T-cell (primary cell): ENCODE measurements at regions not wholly inside any gene's neighbourhood (a gene's known extent, or its start where the extent isn't known, plus 50 kb on each side); places are given as distances from the start of the nearest gene placed in this dataset.

Experiments used
- ATAC-seq, 4 experiments: fragments of 200-7000 bp in 3 of 4; fragments of 150-1000 bp in 1 of 4; cut with Tn5 transposase; replicated peaks in 1 of 4; 1 replicate in 3 of 4; 2 replicates in 1 of 4; pipeline ENCODE4 v1.10.0; 2021; ENCODE audit warnings: moderate library complexity in 3 of 4, mild to moderate bottlenecking in 2 of 4, moderate number of reproducible peaks in 1 of 4
- CTCF ChIA-PET, 2 donors: fragments of 300-600 bp; sonication (Branson Sonifier 250); formaldehyde crosslinking; loops; one replicate each; lab custom pipeline; 2022; ENCODE audit warnings: antibody characterized with exemption in 2 of 2; lab: Charles Lee
- POLR2A ChIA-PET, 2 donors: fragments of 300-600 bp; sonication (Branson Sonifier 250); formaldehyde crosslinking; loops; one replicate each; lab custom pipeline; 2022; ENCODE audit warnings: antibody characterized with exemption in 2 of 2; lab: Charles Lee
- DNase-seq, 35 experiments: peaks; one replicate each; pipeline versions ENCODE4 v3.0.0 to v3.0.0-alpha.2; 2013 to 2023
- H3K27ac ChIP-seq: one replicate; pipeline ENCODE4 v1.5.1; 2013; ENCODE audit warnings: low read length
- H3K27me3 ChIP-seq, 2 experiments: replicated peaks in 1 of 2; 1 replicate in 1 of 2; 2 replicates in 1 of 2; pipeline versions ENCODE4 v1.6.1 to v1.7.0; 2013; ENCODE audit warnings: low read length in 1 of 2, mixed read lengths in 1 of 2; ENCODE audit not compliant: control insufficient read depth in 2 of 2, insufficient read depth in 2 of 2; ENCODE audit errors: extremely low read depth in 1 of 2
- H3K36me3 ChIP-seq, 2 donors: 1 replicate in 1 of 2; 2 replicates in 1 of 2; pipeline versions ENCODE4 v1.6.1 to v1.7.0; 2013; ENCODE audit warnings: low read length in 1 of 2; ENCODE audit not compliant: control insufficient read depth in 2 of 2, insufficient read depth in 1 of 2; ENCODE audit errors: extremely low read depth in 1 of 2
- H3K4me1 ChIP-seq, 2 experiments: 1 replicate in 1 of 2; 2 replicates in 1 of 2; pipeline versions ENCODE4 v1.6.1 to v1.7.0; 2013; ENCODE audit warnings: low read length in 2 of 2, mixed read lengths in 1 of 2; ENCODE audit not compliant: insufficient read depth in 2 of 2, control insufficient read depth in 1 of 2; ENCODE audit errors: extremely low read depth in 1 of 2
- H3K4me3 ChIP-seq, 2 donors: 1 replicate in 1 of 2; 2 replicates in 1 of 2; pipeline versions ENCODE4 v1.5.1 to v1.7.0; 2013; ENCODE audit warnings: mild to moderate bottlenecking in 2 of 2, low read length in 1 of 2, moderate library complexity in 1 of 2; ENCODE audit not compliant: control insufficient read depth in 1 of 2; ENCODE audit errors: extremely low read depth in 1 of 2
- H3K9me3 ChIP-seq: 2 replicates; pipeline ENCODE4 v1.7.0; 2013
- H3K27ac Mint-ChIP-seq, 2 donors: one replicate each; pipeline ENCODE4 v1.8.0; 2020 to 2021; ENCODE audit warnings: mild to moderate bottlenecking in 2 of 2, mixed read lengths in 2 of 2
- H3K27me3 Mint-ChIP-seq, 2 donors: one replicate each; pipeline ENCODE4 v1.8.0; 2021 to 2022; ENCODE audit warnings: mixed read lengths in 2 of 2
- H3K36me3 Mint-ChIP-seq: one replicate; pipeline ENCODE4 v1.8.0; 2021; ENCODE audit warnings: mixed read lengths
- H3K4me1 Mint-ChIP-seq, 3 donors: one replicate each; pipeline ENCODE4 v1.8.0; 2020 to 2022; ENCODE audit warnings: mixed read lengths in 3 of 3, mild to moderate bottlenecking in 1 of 3
- H3K4me3 Mint-ChIP-seq, 3 donors: one replicate each; pipeline ENCODE4 v1.8.0; 2020 to 2022; ENCODE audit warnings: mild to moderate bottlenecking in 3 of 3, mixed read lengths in 3 of 3, moderate library complexity in 3 of 3
- H3K9me3 Mint-ChIP-seq, 3 donors: one replicate each; pipeline ENCODE4 v1.8.0; 2020 to 2022; ENCODE audit warnings: mixed read lengths in 3 of 3
- WGBS: methylation state at CpG from one replicate; pipeline ENCODE4 v1.1.5; 2013; ENCODE audit warnings: missing lambda C conversion rate; ENCODE audit not compliant: insufficient coverage; 5-methylcytosine and 5-hydroxymethylcytosine counted together

- no peak for DNase-seq
- POLR2A ChIA-PET, result no interaction called here
- WGBS, result 87% methylated on average over 15 of the region's 16 CpGs
- Mint-ChIP-seq H3K36me3 (no peaks in the 10 kb centered on the region), H3K9me3 (no peaks in the 10 kb centered on the region), H3K4me3 (no peak overlapping the region), H3K27me3 (peaks cover 51 to 75% of the 10 kb centered on the region in 2 donors), H3K27ac (peak overlapping the region in 1 of 2 donors; percentile 7), H3K4me1 (peaks cover 13 to 16% (median 13%) of the 10 kb centered on the region in 3 donors)
- Histone ChIP-seq H3K36me3 (no peaks in the 10 kb centered on the region), H3K27me3 (peaks cover 2 to 84% of the 10 kb centered on the region in 2 experiments), H3K27ac (no peak overlapping the region), H3K4me3 (no peak overlapping the region), H3K9me3 (no peaks in the 10 kb centered on the region), H3K4me1 (peaks cover 0 to 13% of the 10 kb centered on the region in 2 experiments)
- no peak for ATAC-seq
- CTCF ChIA-PET, result interaction anchor here in 1 of 2 donors (1.0 kb wide), 1 partner anchor 11 kb away, joined by 4 read pairs; no protein-coding TSS in a partner anchor
These were observed 206.5 kb downstream of the RBFOX3 start for GRCh38 chr17:79404136-79404911.

GRCh38 chr17:79401704-79402674 is 208.9 kb downstream of the RBFOX3 start:
- POLR2A ChIA-PET, result interaction anchor here in 1 of 2 donors (0.6 kb wide), 1 partner anchor 323 kb away, joined by 3 read pairs; no protein-coding TSS in a partner anchor
- H3K27me3 ChIP-seq, result peaks cover 2 to 87% of the 10 kb centered on the region in 2 experiments
- ATAC-seq (no peak), DNase-seq (no peak)
- CTCF ChIA-PET, result interaction anchor here in 1 of 2 donors (1.0 to 1.2 kb wide), 2 partner anchors 14 to 314 kb away, joined by 3 to 4 read pairs; no protein-coding TSS in a partner anchor
- Mint-ChIP-seq H3K9me3 (no peaks in the 10 kb centered on the region), H3K27me3 (peaks cover 49 to 70% of the 10 kb centered on the region in 2 donors), H3K36me3 (no peaks in the 10 kb centered on the region), H3K4me3 (peak overlapping the region; percentile 71 to 84 (median 74)), H3K4me1 (peaks cover 13 to 16% (median 13%) of the 10 kb centered on the region in 3 donors), H3K27ac (no peak overlapping the region)
- H3K27ac ChIP-seq, result no peak overlapping the region
- no peaks in the 10 kb centered on the region for H3K9me3 ChIP-seq
- no peaks in the 10 kb centered on the region for H3K36me3 ChIP-seq
- WGBS, result 40% methylated on average over 22 of the region's 26 CpGs
- peaks cover 0 to 13% of the 10 kb centered on the region in 2 experiments for H3K4me1 ChIP-seq
- no peak overlapping the region for H3K4me3 ChIP-seq

GRCh38 chr17:79400989-79401703 is 209.7 kb downstream of the RBFOX3 start:
- WGBS, result 12% methylated on average over 28 of the region's 33 CpGs
- peak; percentile 29 to 83 (median 67) for DNase-seq
- peaks cover 13 to 16% (median 13%) of the 10 kb centered on the region in 3 donors for H3K4me1 Mint-ChIP-seq
- H3K4me3 ChIP-seq, result peak overlapping the region; percentile 37 to 69
- ATAC-seq, result peak; percentile 92 to 96 (median 92)
- ChIA-PET CTCF (interaction anchor here (0.7 to 1.2 kb wide), 6 partner anchors 10 to 631 kb away, joined by 3 to 10 read pairs (median 4); no protein-coding TSS in a partner anchor), POLR2A (interaction anchor here in 1 of 2 donors (0.6 kb wide), 1 partner anchor 322 kb away, joined by 3 read pairs; no protein-coding TSS in a partner anchor)
- peak overlapping the region; percentile 29 to 47 for H3K27ac Mint-ChIP-seq
- no peaks in the 10 kb centered on the region for H3K9me3 ChIP-seq
- H3K27ac ChIP-seq, result no peak overlapping the region
- no peaks in the 10 kb centered on the region for H3K36me3 Mint-ChIP-seq
- H3K27me3 ChIP-seq, result peaks cover 2 to 85% of the 10 kb centered on the region in 2 experiments
- no peaks in the 10 kb centered on the region for H3K9me3 Mint-ChIP-seq
- H3K36me3 ChIP-seq, result no peaks in the 10 kb centered on the region
- peak overlapping the region; percentile 71 to 84 (median 74) for H3K4me3 Mint-ChIP-seq
- peaks cover 0 to 13% of the 10 kb centered on the region in 2 experiments for H3K4me1 ChIP-seq
- peaks cover 42 to 64% of the 10 kb centered on the region in 2 donors for H3K27me3 Mint-ChIP-seq

GRCh38 chr17:79399610-79400144 is 211.2 kb downstream of the RBFOX3 start:
- Histone ChIP-seq H3K36me3 (no peaks in the 10 kb centered on the region), H3K4me1 (peaks cover 0 to 13% of the 10 kb centered on the region in 2 experiments), H3K27ac (no peak overlapping the region), H3K4me3 (no peak overlapping the region), H3K9me3 (no peaks in the 10 kb centered on the region), H3K27me3 (peaks cover 2 to 86% of the 10 kb centered on the region in 2 experiments)
- DNase-seq (no peak), ATAC-seq (no peak)
- 79% methylated on average over 14 of the region's 15 CpGs for WGBS
- no peak overlapping the region for H3K4me3 Mint-ChIP-seq
- no peaks in the 10 kb centered on the region for H3K36me3 Mint-ChIP-seq
- no peak overlapping the region for H3K27ac Mint-ChIP-seq
- CTCF ChIA-PET, result no interaction called here
- no peaks in the 10 kb centered on the region for H3K9me3 Mint-ChIP-seq
- H3K4me1 Mint-ChIP-seq, result peaks cover 13 to 16% (median 13%) of the 10 kb centered on the region in 3 donors
- H3K27me3 Mint-ChIP-seq, result peaks cover 28 to 52% of the 10 kb centered on the region in 2 donors
- POLR2A ChIA-PET, result no interaction called here

GRCh38 chr17:79398441-79398840 is 212.4 kb downstream of the RBFOX3 start:
- no peaks in the 10 kb centered on the region for H3K36me3 ChIP-seq
- DNase-seq (no peak), ATAC-seq (no peak)
- Mint-ChIP-seq H3K9me3 (no peaks in the 10 kb centered on the region), H3K4me3 (no peak overlapping the region), H3K27ac (no peak overlapping the region), H3K4me1 (peaks cover 13 to 18% (median 16%) of the 10 kb centered on the region in 3 donors), H3K27me3 (peaks cover 37 to 58% of the 10 kb centered on the region in 2 donors), H3K36me3 (no peaks in the 10 kb centered on the region)
- H3K4me1 ChIP-seq, result peaks cover 0 to 13% of the 10 kb centered on the region in 2 experiments
- WGBS, result 83% methylated on average over 16 of the region's 20 CpGs
- no peak overlapping the region for H3K4me3 ChIP-seq
- POLR2A ChIA-PET, result no interaction called here
- no peaks in the 10 kb centered on the region for H3K9me3 ChIP-seq
- peaks cover 2 to 91% of the 10 kb centered on the region in 2 experiments for H3K27me3 ChIP-seq
- no peak overlapping the region for H3K27ac ChIP-seq
- CTCF ChIA-PET, result no interaction called here
